ENCODE measurements at regions not wholly inside any gene's neighbourhood (a gene's known extent, or its start where the extent isn't known, plus 50 kb on each side); places are given as distances from the start of the nearest gene placed in this dataset.

- Mint-ChIP-seq H3K4me3 (ENCODE audit: low read depth) (no peak overlapping the region), H3K9me3 (ENCODE audit: low read depth) (no peaks in the 10 kb centered on the region), H3K4me1 (ENCODE audit: low read depth) (peaks cover 1% of the 10 kb centered on the region), H3K27ac (peak overlapping the region; percentile 24), H3K27me3 (no peaks in the 10 kb centered on the region), H3K36me3 (ENCODE audit: insufficient read depth) (no peaks in the 10 kb centered on the region)
- TF ChIP-seq CTCF (IDR thresholded peaks at IDR 0.05; ENCODE audit: unreplicated experiment), result no peak
- DNase-seq (ENCODE audit: low spot score, unreplicated experiment), result no peak
Observed at GRCh38 chr14:35987731-35988130, 161.6 kb downstream of the BRMS1L start.

GRCh38 chr14:35986219-35986573, 160.1 kb downstream of the BRMS1L start:
- H3K27ac Mint-ChIP-seq, result no peak overlapping the region
- H3K36me3 Mint-ChIP-seq (ENCODE audit: insufficient read depth), result no peaks in the 10 kb centered on the region
- no peaks in the 10 kb centered on the region for H3K9me3 Mint-ChIP-seq (ENCODE audit: low read depth)
- no peak for DNase-seq (ENCODE audit: low spot score, unreplicated experiment)
- peaks cover 1% of the 10 kb centered on the region for H3K4me1 Mint-ChIP-seq (ENCODE audit: low read depth)
- TF ChIP-seq CTCF (IDR thresholded peaks at IDR 0.05; ENCODE audit: unreplicated experiment), result no peak
- no peaks in the 10 kb centered on the region for H3K27me3 Mint-ChIP-seq
- H3K4me3 Mint-ChIP-seq (ENCODE audit: low read depth), result no peak overlapping the region

GRCh38 chr14:35985474-35986218, 159.5 kb downstream of the BRMS1L start:
- Mint-ChIP-seq H3K4me1 (ENCODE audit: low read depth) (peaks cover 1% of the 10 kb centered on the region), H3K36me3 (ENCODE audit: insufficient read depth) (no peaks in the 10 kb centered on the region), H3K27ac (no peak overlapping the region), H3K27me3 (no peaks in the 10 kb centered on the region), H3K4me3 (ENCODE audit: low read depth) (no peak overlapping the region), H3K9me3 (ENCODE audit: low read depth) (no peaks in the 10 kb centered on the region)
- TF ChIP-seq CTCF (IDR thresholded peaks at IDR 0.05; ENCODE audit: unreplicated experiment), result no peak
- DNase-seq (ENCODE audit: low spot score, unreplicated experiment), result no peak

GRCh38 chr14:35979531-35979930, 153.4 kb downstream of the BRMS1L start:
- TF ChIP-seq CTCF (IDR thresholded peaks at IDR 0.05; ENCODE audit: unreplicated experiment), result no peak
- Mint-ChIP-seq H3K4me3 (ENCODE audit: low read depth) (no peak overlapping the region), H3K36me3 (ENCODE audit: insufficient read depth) (no peaks in the 10 kb centered on the region), H3K27ac (no peak overlapping the region), H3K27me3 (no peaks in the 10 kb centered on the region), H3K4me1 (ENCODE audit: low read depth) (no peaks in the 10 kb centered on the region), H3K9me3 (ENCODE audit: low read depth) (no peaks in the 10 kb centered on the region)
- DNase-seq (ENCODE audit: low spot score, unreplicated experiment), result no peak

- H3K9me3 Mint-ChIP-seq (ENCODE audit: low read depth), result no peaks in the 10 kb centered on the region
- no peak for DNase-seq (ENCODE audit: low spot score, unreplicated experiment)
- TF ChIP-seq CTCF (IDR thresholded peaks at IDR 0.05; ENCODE audit: unreplicated experiment), result no peak
- H3K36me3 Mint-ChIP-seq (ENCODE audit: insufficient read depth), result no peaks in the 10 kb centered on the region
- no peaks in the 10 kb centered on the region for H3K4me1 Mint-ChIP-seq (ENCODE audit: low read depth)
- H3K4me3 Mint-ChIP-seq (ENCODE audit: low read depth), result no peak overlapping the region
- no peak overlapping the region for H3K27ac Mint-ChIP-seq
- H3K27me3 Mint-ChIP-seq, result no peaks in the 10 kb centered on the region
Observed at GRCh38 chr14:35978561-35978960, 152.4 kb downstream of the BRMS1L start.

Measured in progenitor cell of endocrine pancreas (in vitro differentiated cells).